GM12874 (cell line): ENCODE measurements at regions not wholly inside any gene's neighbourhood (a gene's known extent, or its start where the extent isn't known, plus 50 kb on each side); places are given as distances from the start of the nearest gene placed in this dataset.

Experiments
- TF ChIP-seq, protein P1 (sequence below): IDR thresholded peaks from 2 replicates; pipeline ENCODE4 v1.5.1; 2011; ENCODE audit warnings: low read depth, mild to moderate bottlenecking, control low read depth, low read length, moderate library complexity; ENCODE audit not compliant: insufficient read depth

DNA sequence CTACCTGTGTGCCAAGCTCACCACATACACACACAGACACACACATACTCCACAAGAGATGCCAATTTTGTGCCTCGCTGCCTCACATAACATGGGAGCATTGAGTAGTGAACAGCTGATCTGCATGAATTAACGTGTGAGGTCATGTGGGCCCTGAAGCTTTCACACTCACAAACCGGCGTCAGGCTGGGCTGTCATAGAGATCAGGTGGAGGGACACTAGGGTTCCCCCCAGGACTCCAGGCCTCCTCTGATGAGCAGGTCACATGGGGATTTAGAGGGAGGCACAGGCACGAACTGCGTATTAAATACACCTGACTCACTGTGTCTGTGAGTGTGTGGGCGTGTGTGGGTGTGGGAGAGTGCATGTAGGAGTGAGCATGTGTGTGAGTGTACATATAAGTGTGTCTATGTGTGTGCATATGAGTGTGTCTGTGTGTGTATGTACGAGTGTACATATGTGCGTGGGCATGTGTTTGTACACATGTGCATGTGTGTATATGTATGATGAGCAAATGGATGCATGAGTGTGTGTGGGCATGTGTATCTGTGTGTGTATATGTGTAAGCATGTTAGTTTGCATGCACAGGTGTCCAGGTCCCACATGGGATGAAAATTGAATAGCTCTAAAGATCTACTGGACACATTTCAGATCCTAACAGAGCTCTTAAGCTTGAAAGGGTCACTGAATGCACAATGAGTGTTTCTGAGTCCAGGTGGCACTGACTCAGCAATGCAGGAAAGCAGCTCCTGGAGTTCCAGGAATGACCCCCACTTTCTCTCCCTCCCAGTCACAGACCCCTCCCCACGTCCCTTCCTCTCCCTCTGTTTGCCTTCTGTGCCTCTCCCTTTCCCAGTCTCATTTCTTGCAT is 336.6 kb downstream of the PREX1 start:
- TF ChIP-seq, protein P1, sequence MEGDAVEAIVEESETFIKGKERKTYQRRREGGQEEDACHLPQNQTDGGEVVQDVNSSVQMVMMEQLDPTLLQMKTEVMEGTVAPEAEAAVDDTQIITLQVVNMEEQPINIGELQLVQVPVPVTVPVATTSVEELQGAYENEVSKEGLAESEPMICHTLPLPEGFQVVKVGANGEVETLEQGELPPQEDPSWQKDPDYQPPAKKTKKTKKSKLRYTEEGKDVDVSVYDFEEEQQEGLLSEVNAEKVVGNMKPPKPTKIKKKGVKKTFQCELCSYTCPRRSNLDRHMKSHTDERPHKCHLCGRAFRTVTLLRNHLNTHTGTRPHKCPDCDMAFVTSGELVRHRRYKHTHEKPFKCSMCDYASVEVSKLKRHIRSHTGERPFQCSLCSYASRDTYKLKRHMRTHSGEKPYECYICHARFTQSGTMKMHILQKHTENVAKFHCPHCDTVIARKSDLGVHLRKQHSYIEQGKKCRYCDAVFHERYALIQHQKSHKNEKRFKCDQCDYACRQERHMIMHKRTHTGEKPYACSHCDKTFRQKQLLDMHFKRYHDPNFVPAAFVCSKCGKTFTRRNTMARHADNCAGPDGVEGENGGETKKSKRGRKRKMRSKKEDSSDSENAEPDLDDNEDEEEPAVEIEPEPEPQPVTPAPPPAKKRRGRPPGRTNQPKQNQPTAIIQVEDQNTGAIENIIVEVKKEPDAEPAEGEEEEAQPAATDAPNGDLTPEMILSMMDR = no peak

DNA sequence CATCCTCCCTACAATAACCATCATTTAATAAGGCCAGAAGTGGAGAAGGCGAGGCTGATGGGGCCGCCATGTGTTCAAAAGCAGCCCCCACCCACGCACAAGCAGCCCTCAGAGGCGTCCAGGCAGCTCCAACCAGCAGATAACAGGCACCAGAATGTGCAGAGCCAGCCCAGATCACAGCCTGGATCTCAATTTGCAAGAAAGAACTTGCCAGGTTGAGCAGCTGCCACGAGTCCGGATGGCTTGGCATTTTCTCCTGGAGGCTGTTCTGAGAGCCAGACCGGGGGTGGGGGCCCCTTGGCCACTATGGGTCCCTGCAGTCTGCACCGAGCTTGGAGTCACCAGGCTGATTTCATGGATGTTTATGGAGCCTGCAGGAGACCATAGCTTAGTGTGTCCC is 338.1 kb downstream of the PREX1 start:
- TF ChIP-seq, protein P1 = no peak

DNA sequence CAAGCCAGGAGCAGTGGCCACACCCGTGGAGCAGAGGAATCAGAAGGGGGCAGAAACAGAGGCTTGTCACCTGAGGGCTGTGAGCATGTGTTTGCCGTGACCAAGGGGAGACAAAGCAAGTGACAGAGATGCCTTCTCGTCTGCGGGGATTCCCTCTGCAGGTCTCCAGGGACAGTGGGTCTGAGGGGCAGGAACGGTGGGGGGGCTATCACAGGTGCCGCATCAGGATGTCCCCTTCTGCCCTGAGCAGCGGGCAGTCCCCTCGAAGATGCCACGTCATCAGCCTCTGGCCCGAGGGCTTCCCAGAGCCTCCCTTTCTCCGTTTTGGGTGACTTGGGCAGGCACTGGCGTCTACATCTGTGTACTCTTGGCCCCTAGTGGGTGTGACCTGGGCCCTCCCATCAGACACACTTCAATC is 338.7 kb downstream of the PREX1 start:
- TF ChIP-seq, protein P1 = no peak

DNA sequence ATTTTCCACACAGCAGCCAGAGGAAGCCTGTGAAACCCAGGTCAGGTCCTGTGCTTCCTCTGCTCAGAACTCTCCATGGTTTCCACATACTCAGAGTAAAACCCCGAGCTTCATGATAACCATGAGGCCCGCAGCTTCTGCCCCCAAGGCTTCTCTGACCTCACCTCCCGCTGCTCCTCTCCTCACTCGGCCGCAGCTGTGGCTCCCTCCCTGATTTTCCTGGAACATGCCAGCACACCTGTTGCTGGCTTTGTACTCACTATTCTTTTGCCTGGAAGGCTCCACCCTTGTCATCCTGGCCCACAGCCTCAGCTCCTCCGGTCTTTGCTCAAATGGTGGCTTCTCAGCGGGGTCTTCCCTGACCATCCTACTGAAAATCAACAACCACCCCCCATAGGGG is 341.7 kb downstream of the PREX1 start:
- TF ChIP-seq, protein P1 = no peak

DNA sequence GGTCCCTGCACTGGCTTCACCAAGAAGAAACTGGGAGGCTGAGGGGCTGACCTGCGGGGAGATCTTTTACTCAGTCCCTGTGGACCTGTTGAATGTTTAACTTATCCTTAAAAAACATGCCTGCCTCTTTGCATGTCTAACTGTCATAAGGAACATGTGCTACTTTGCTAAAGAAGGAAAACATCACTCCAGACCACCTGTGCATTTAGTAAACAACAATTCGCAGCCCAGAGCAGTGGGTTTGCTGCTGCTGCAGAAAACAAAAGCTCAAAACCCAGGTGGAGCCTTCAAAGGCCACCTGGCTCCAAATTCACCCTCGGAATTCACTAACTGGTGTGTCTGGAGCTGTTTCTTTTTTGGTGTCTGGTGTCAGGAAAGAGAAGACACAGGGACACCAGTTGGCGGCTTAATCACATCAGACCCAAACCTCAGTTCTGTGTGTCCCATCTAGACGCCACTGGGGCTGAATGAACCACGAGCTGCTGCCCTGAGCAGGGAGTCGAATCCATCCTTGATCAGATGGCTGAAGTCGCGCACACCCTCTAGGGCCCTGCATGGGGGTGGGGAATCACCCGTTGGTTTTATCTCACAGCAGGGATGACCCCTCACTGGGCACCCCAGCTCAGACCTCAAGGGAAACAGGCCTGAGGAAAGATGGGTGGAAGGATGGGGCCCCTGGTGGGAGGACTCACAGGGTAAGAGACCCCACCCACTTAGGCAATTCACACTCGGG is 344.3 kb downstream of the PREX1 start:
- TF ChIP-seq, protein P1 = no peak

- TF ChIP-seq, protein P1 = no peak
Observed at GRCh38 chr20:48482790-48483189, 345.0 kb downstream of the PREX1 start.

DNA sequence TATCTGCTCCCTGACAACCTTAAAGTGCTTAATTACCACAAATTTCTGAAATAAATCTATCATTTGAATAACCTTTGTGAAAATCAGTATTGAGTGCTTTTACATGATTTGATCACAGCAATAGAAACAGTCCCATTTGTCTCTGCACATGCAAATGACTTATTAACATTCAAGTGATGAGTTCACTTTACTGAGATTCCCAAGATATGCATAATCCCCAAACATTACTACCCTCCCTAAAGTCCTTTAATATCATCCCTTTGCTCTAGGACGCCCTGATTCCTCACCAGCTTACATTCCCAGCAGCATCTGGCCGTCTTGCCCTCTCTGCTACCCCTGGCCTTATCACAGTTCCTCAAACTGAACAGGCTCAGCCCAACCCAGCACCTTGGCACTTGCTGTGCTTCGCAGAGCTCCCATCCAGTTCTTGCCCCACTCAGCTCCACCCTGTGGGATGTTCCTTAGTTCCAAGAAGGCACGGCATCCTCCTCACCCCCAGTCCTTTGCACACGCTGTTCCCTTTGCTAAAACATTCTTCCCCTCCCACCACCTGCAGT is 347.5 kb downstream of the PREX1 start:
- TF ChIP-seq, protein P1 = no peak
